Posterior vena cava (tissue), 2 donors: ENCODE measurements at regions not wholly inside any gene's neighbourhood (a gene's known extent, or its start where the extent isn't known, plus 50 kb on each side); places are given as distances from the start of the nearest gene placed in this dataset.
A peak's percentile ranks its signal among the peaks of the same experiment; 100 is the strongest.
"Not testable (repeated sequence)": the region's sequence is repeated elsewhere in the genome, so short reads cannot be mapped to it uniquely, and the experiment has no call there.

Source experiments
- DNase-seq: peaks from one replicate; pipeline ENCODE4 v3.0.0-alpha.2; 2020; ENCODE audit warnings: low spot score
- intact Hi-C, 2 donors: fragments of 100-400 bp; cut with DNase I; formaldehyde crosslinking; loops; one replicate each; pipeline versions ENCODE4 v1.14.1 to v1.14.2; 2022 to 2023
- donor health status: DM: yes; HTN: yes; CAD: no.
- donor health status: DM: yes; HTN: yes; CAD: no.

- DNase-seq: peak; percentile 54
These were observed 182.0 kb upstream of the PPP1R26 start for GRCh38 chr9:135297456-135298075.

GRCh38 chr9:135299239-135299590 is 180.4 kb upstream of the PPP1R26 start:
- no peak for DNase-seq
- intact Hi-C loops: loop anchor here in 1 of 2 donors (10.0 kb wide), 1 partner anchor 74 kb away; no protein-coding TSS in a partner anchor

More at GRCh38 chr9:135297456-135298075, 182.0 kb upstream of the PPP1R26 start:
- intact Hi-C loops: loop anchor here in 1 of 2 donors (10.0 kb wide), 1 partner anchor 73 kb away; no protein-coding TSS in a partner anchor

- DNase-seq: peak; percentile 64
- intact Hi-C loops: loop anchor here in 1 of 2 donors (10.0 kb wide), 1 partner anchor 75 kb away; no protein-coding TSS in a partner anchor
These were observed 179.8 kb upstream of the PPP1R26 start for GRCh38 chr9:135299651-135300345.

- DNase-seq: peak; percentile 79
These were observed 179.0 kb upstream of the PPP1R26 start for GRCh38 chr9:135300346-135301141.

GRCh38 chr9:135301271-135302263 is 178.0 kb upstream of the PPP1R26 start:
- intact Hi-C loops: no loop called here
- peak; percentile 69 for DNase-seq

More at GRCh38 chr9:135300346-135301141, 179.0 kb upstream of the PPP1R26 start:
- intact Hi-C loops: no loop called here

- intact Hi-C loops: no loop called here
These were observed 177.0 kb upstream of the PPP1R26 start for GRCh38 chr9:135302329-135303279.

GRCh38 chr9:135303280-135303647 is 176.3 kb upstream of the PPP1R26 start:
- DNase-seq: no peak
- intact Hi-C loops: no loop called here

More at GRCh38 chr9:135302329-135303279, 177.0 kb upstream of the PPP1R26 start:
- DNase-seq: peak; percentile 47

- DNase-seq: no peak
- intact Hi-C loops: no loop called here
These were observed 175.6 kb upstream of the PPP1R26 start for GRCh38 chr9:135303865-135304499.

GRCh38 chr9:135304886-135305285 is 174.7 kb upstream of the PPP1R26 start:
- peak; percentile 31 for DNase-seq
- intact Hi-C loops: no loop called here

- intact Hi-C loops: no loop called here
- DNase-seq: peak; percentile 55
These were observed 173.9 kb upstream of the PPP1R26 start for GRCh38 chr9:135305546-135306180.

- intact Hi-C loops: no loop called here
- peak; percentile 45 for DNase-seq
These were observed 172.9 kb upstream of the PPP1R26 start for GRCh38 chr9:135306699-135307098.

- DNase-seq: peak; percentile 29
- intact Hi-C loops: no loop called here
These were observed 172.3 kb upstream of the PPP1R26 start for GRCh38 chr9:135307300-135307699.

GRCh38 chr9:135307919-135308318 is 171.7 kb upstream of the PPP1R26 start:
- intact Hi-C loops: not testable (repeated sequence)
- DNase-seq: peak; percentile 37

- intact Hi-C loops: no loop called here
- DNase-seq: peak; percentile 65
These were observed 170.5 kb upstream of the PPP1R26 start for GRCh38 chr9:135308821-135309762.

- DNase-seq: peak; percentile 54
- intact Hi-C loops: no loop called here
These were observed 169.8 kb upstream of the PPP1R26 start for GRCh38 chr9:135309763-135310125.

GRCh38 chr9:135310134-135310533 is 169.4 kb upstream of the PPP1R26 start:
- intact Hi-C loops: no loop called here
- DNase-seq: peak; percentile 58
